ENCODE measurements at regions not wholly inside any gene's neighbourhood (a gene's known extent, or its start where the extent isn't known, plus 50 kb on each side); places are given as distances from the start of the nearest gene placed in this dataset.
A peak's percentile ranks its signal among the peaks of the same experiment; 100 is the strongest.

- Histone ChIP-seq H3K36me3 (no peaks in the 10 kb centered on the region), H3K27me3 (peaks cover 0 to 14% (median 0%) of the 10 kb centered on the region in 9 donors), H3K27ac (no peak overlapping the region), H3K9me3 (no peaks in the 10 kb centered on the region), H3K4me1 (no peaks in the 10 kb centered on the region), H3K4me3 (no peak overlapping the region)
- peak in 1 of 4 donors; percentile 46 for ATAC-seq
- DNase-seq = peak in 1 of 5 donors; percentile 10
- intact Hi-C loops (cut with DNase I) = loop anchor here in 5 of 10 donors (5.0 to 10.0 kb wide), 2 partner anchors 829 to 831 kb away; no protein-coding TSS in a partner anchor
- TF ChIP-seq CTCF (IDR thresholded peaks at IDR 0.05) (peak; percentile 52 to 75 (median 67)), POLR2A (IDR thresholded peaks at IDR 0.05) (no peak)
- WGBS, 4 donors = 4 to 6% (median 5%) methylated on average over 6 of the region's 6 CpGs
Measured at GRCh38 chr10:25725917-25726716, 207.9 kb upstream of the MYO3A start.

- no peak overlapping the region for H3K4me3 ChIP-seq
- no peaks in the 10 kb centered on the region for H3K9me3 ChIP-seq
- TF ChIP-seq CTCF (IDR thresholded peaks at IDR 0.05) = no peak
- no peak for TF ChIP-seq POLR2A (IDR thresholded peaks at IDR 0.05)
- no peak for DNase-seq
- no peak for ATAC-seq
- intact Hi-C loops (cut with DNase I) = no loop called here
- 85 to 93% (median 89%) methylated on average over 4 of the region's 4 CpGs for whole genome bisulfite sequencing, 4 donors
- no peaks in the 10 kb centered on the region for H3K36me3 ChIP-seq
- H3K4me1 ChIP-seq = no peaks in the 10 kb centered on the region
- H3K27ac ChIP-seq = no peak overlapping the region
- no peaks in the 10 kb centered on the region for H3K27me3 ChIP-seq
Measured at GRCh38 chr10:25738776-25739175, 195.3 kb upstream of the MYO3A start.

- ATAC-seq (no peak), DNase-seq (no peak)
- H3K9me3 ChIP-seq = no peaks in the 10 kb centered on the region
- intact Hi-C loops (cut with DNase I) = no loop called here
- no peaks in the 10 kb centered on the region for H3K36me3 ChIP-seq
- peaks cover 0 to 5% (median 0%) of the 10 kb centered on the region in 9 donors for H3K27me3 ChIP-seq
- H3K27ac ChIP-seq = no peak overlapping the region
- no peak for TF ChIP-seq POLR2A (IDR thresholded peaks at IDR 0.05)
- TF ChIP-seq CTCF (IDR thresholded peaks at IDR 0.05) = no peak
- H3K4me3 ChIP-seq = no peak overlapping the region
- H3K4me1 ChIP-seq = no peaks in the 10 kb centered on the region
- WGBS, 4 donors = 92 to 96% (median 94%) methylated on average over 3 of the region's 3 CpGs
Measured at GRCh38 chr10:25743832-25744231, 190.2 kb upstream of the MYO3A start.

GRCh38 chr10:25744574-25744973 is 189.5 kb upstream of the MYO3A start:
- TF ChIP-seq CTCF (IDR thresholded peaks at IDR 0.05) = no peak
- no peak for TF ChIP-seq POLR2A (IDR thresholded peaks at IDR 0.05)
- Histone ChIP-seq H3K9me3 (no peaks in the 10 kb centered on the region), H3K27ac (no peak overlapping the region), H3K27me3 (peaks cover 0 to 5% (median 0%) of the 10 kb centered on the region in 9 donors), H3K4me3 (no peak overlapping the region), H3K4me1 (no peaks in the 10 kb centered on the region), H3K36me3 (no peaks in the 10 kb centered on the region)
- DNase-seq (no peak), ATAC-seq (no peak)
- intact Hi-C loops (cut with DNase I) = no loop called here
